ENCODE measurements at regions not wholly inside any gene's neighbourhood (a gene's known extent, or its start where the extent isn't known, plus 50 kb on each side); places are given as distances from the start of the nearest gene placed in this dataset.
"Not testable (repeated sequence)": the region's sequence is repeated elsewhere in the genome, so short reads cannot be mapped to it uniquely, and the experiment has no call there.

- not testable (repeated sequence) for DNase-seq (ENCODE audit: low read depth in 3 of 3)
Measured at GRCh38 chr7:150101282-150101681, 221.9 kb upstream of the LRRC61 start.

GRCh38 chr7:150107283-150107682, 215.9 kb upstream of the LRRC61 start:
- DNase-seq (ENCODE audit: low read depth in 3 of 3): not testable (repeated sequence)

- peak in 1 of 3 donors; percentile 45 for DNase-seq (ENCODE audit: low read depth in 3 of 3)
Measured at GRCh38 chr7:150110375-150110820, 212.8 kb upstream of the LRRC61 start.

- DNase-seq (ENCODE audit: low read depth in 3 of 3): not testable (repeated sequence)
Measured at GRCh38 chr7:150110882-150111281, 212.3 kb upstream of the LRRC61 start.

GRCh38 chr7:150111373-150112139, 211.6 kb upstream of the LRRC61 start:
- not testable (repeated sequence) for DNase-seq (ENCODE audit: low read depth in 3 of 3)

GRCh38 chr7:150113301-150113700, 209.9 kb upstream of the LRRC61 start:
- DNase-seq (ENCODE audit: low read depth in 3 of 3): not testable (repeated sequence)

- not testable (repeated sequence) for DNase-seq (ENCODE audit: low read depth in 3 of 3)
Measured at GRCh38 chr7:150114591-150114990, 208.6 kb upstream of the LRRC61 start.

- not testable (repeated sequence) for DNase-seq (ENCODE audit: low read depth in 3 of 3)
Measured at GRCh38 chr7:150119966-150120365, 203.2 kb upstream of the LRRC61 start.

- not testable (repeated sequence) for DNase-seq (ENCODE audit: low read depth in 3 of 3)
Measured at GRCh38 chr7:150125831-150126230, 197.3 kb upstream of the LRRC61 start.

- DNase-seq (ENCODE audit: low read depth in 3 of 3): not testable (repeated sequence)
Measured at GRCh38 chr7:150134451-150134850, 188.7 kb upstream of the LRRC61 start.

GRCh38 chr7:150135620-150136190, 187.4 kb upstream of the LRRC61 start:
- not testable (repeated sequence) for DNase-seq (ENCODE audit: low read depth in 3 of 3)

GRCh38 chr7:150139840-150140239, 183.3 kb upstream of the LRRC61 start:
- DNase-seq (ENCODE audit: low read depth in 3 of 3): not testable (repeated sequence)

GRCh38 chr7:150141525-150142345, 181.4 kb upstream of the LRRC61 start:
- not testable (repeated sequence) for DNase-seq (ENCODE audit: low read depth in 3 of 3)

GRCh38 chr7:150146124-150146523, 177.0 kb upstream of the LRRC61 start:
- DNase-seq (ENCODE audit: low read depth in 3 of 3): not testable (repeated sequence)

GRCh38 chr7:150147524-150147923, 175.6 kb upstream of the LRRC61 start:
- not testable (repeated sequence) for DNase-seq (ENCODE audit: low read depth in 3 of 3)

GRCh38 chr7:150156015-150156414, 167.1 kb upstream of the LRRC61 start:
- DNase-seq (ENCODE audit: low read depth in 3 of 3): not testable (repeated sequence)

GRCh38 chr7:150158696-150159095, 164.5 kb upstream of the LRRC61 start:
- DNase-seq (ENCODE audit: low read depth in 3 of 3): not testable (repeated sequence)

GRCh38 chr7:150169515-150169914, 153.6 kb upstream of the LRRC61 start:
- DNase-seq (ENCODE audit: low read depth in 3 of 3): not testable (repeated sequence)

GRCh38 chr7:150169943-150170490, 153.1 kb upstream of the LRRC61 start:
- DNase-seq (ENCODE audit: low read depth in 3 of 3): not testable (repeated sequence)

GRCh38 chr7:150183602-150184001, 139.6 kb upstream of the LRRC61 start:
- not testable (repeated sequence) for DNase-seq (ENCODE audit: low read depth in 3 of 3)

GRCh38 chr7:150189963-150190362, 133.2 kb upstream of the LRRC61 start:
- not testable (repeated sequence) for DNase-seq (ENCODE audit: low read depth in 3 of 3)

- DNase-seq (ENCODE audit: low read depth in 3 of 3): not testable (repeated sequence)
Measured at GRCh38 chr7:150192541-150192940, 130.6 kb upstream of the LRRC61 start.

All from stimulated activated CD4-positive, alpha-beta T cell treated with anti-CD3 and anti-CD28 coated beads, TNF-alpha, amount 100 ng/mL, for 48 hours (primary cell).